ENCODE measurements at regions not wholly inside any gene's neighbourhood (a gene's known extent, or its start where the extent isn't known, plus 50 kb on each side); places are given as distances from the start of the nearest gene placed in this dataset.
A peak's percentile ranks its signal among the peaks of the same experiment; 100 is the strongest.

- no peak overlapping the region for H3K4me3 ChIP-seq (ENCODE audit: control insufficient read depth in 1 of 7, extremely low read depth in 1 of 7, insufficient read depth in 4 of 7, low read depth in 2 of 7, low read length in 6 of 7)
- H3K4me1 ChIP-seq (ENCODE audit: control extremely low read depth in 1 of 4, control insufficient read depth in 4 of 4, insufficient read depth in 4 of 4, low read length in 3 of 4): no peaks in the 10 kb centered on the region
- peak; percentile 38 to 71 (median 46) for DNase-seq
- no CpG with 5 or more reads among the region's 1 CpG for WGBS (ENCODE audit: insufficient coverage)
- H3K36me3 ChIP-seq (ENCODE audit: control insufficient read depth in 4 of 4, insufficient read depth in 4 of 4, low read length in 3 of 4): no peaks in the 10 kb centered on the region
- H3K27me3 ChIP-seq (replicated peaks in 2 of 5; ENCODE audit: control insufficient read depth in 4 of 5, insufficient read depth in 5 of 5, low read length in 4 of 5): peaks cover 0 to 3% (median 0%) of the 10 kb centered on the region in 5 experiments
- ChIA-PET POLR2A (no interaction called here), CTCF (interaction anchor here (0.7 kb wide), 1 partner anchor 817 kb away, joined by 3 read pairs; no protein-coding TSS in a partner anchor)
- H3K9me3 ChIP-seq (ENCODE audit: control extremely low read depth in 1 of 5, control insufficient read depth in 4 of 5, insufficient read depth in 2 of 5, low read depth in 1 of 5, low read length in 4 of 5): peaks cover 0 to 3% (median 0%) of the 10 kb centered on the region in 5 experiments
- H3K27ac ChIP-seq (ENCODE audit: insufficient read depth in 1 of 2, low read depth in 1 of 2, low read length in 2 of 2, poor library complexity in 1 of 2, severe bottlenecking in 2 of 2): no peak overlapping the region
Observed at GRCh38 chr3:137219801-137220445, 262.1 kb downstream of the IL20RB start.

GRCh38 chr3:137222736-137223225 is 265.0 kb downstream of the IL20RB start:
- WGBS (ENCODE audit: insufficient coverage): 73% methylated on average over 1 of the region's 2 CpGs

GRCh38 chr3:137224464-137224863 is 266.7 kb downstream of the IL20RB start:
- Histone ChIP-seq H3K27ac (ENCODE audit: insufficient read depth in 1 of 2, low read depth in 1 of 2, low read length in 2 of 2, poor library complexity in 1 of 2, severe bottlenecking in 2 of 2) (no peak overlapping the region), H3K4me3 (ENCODE audit: control insufficient read depth in 1 of 7, extremely low read depth in 1 of 7, insufficient read depth in 4 of 7, low read depth in 2 of 7, low read length in 6 of 7) (no peak overlapping the region), H3K4me1 (ENCODE audit: control extremely low read depth in 1 of 4, control insufficient read depth in 4 of 4, insufficient read depth in 4 of 4, low read length in 3 of 4) (no peaks in the 10 kb centered on the region), H3K27me3 (replicated peaks in 2 of 5; ENCODE audit: control insufficient read depth in 4 of 5, insufficient read depth in 5 of 5, low read length in 4 of 5) (peaks cover 0 to 4% (median 0%) of the 10 kb centered on the region in 5 experiments), H3K36me3 (ENCODE audit: control insufficient read depth in 4 of 4, insufficient read depth in 4 of 4, low read length in 3 of 4) (no peaks in the 10 kb centered on the region), H3K9me3 (ENCODE audit: control extremely low read depth in 1 of 5, control insufficient read depth in 4 of 5, insufficient read depth in 2 of 5, low read depth in 1 of 5, low read length in 4 of 5) (no peaks in the 10 kb centered on the region)
- WGBS (ENCODE audit: insufficient coverage): 94% methylated on average over 3 of the region's 3 CpGs
- CTCF ChIA-PET: no interaction called here
- POLR2A ChIA-PET: no interaction called here
- no peak for DNase-seq

More at GRCh38 chr3:137222736-137223225, 265.0 kb downstream of the IL20RB start:
- Histone ChIP-seq H3K36me3 (ENCODE audit: control insufficient read depth in 4 of 4, insufficient read depth in 4 of 4, low read length in 3 of 4) (no peaks in the 10 kb centered on the region), H3K27ac (ENCODE audit: insufficient read depth in 1 of 2, low read depth in 1 of 2, low read length in 2 of 2, poor library complexity in 1 of 2, severe bottlenecking in 2 of 2) (no peak overlapping the region), H3K4me3 (ENCODE audit: control insufficient read depth in 1 of 7, extremely low read depth in 1 of 7, insufficient read depth in 4 of 7, low read depth in 2 of 7, low read length in 6 of 7) (no peak overlapping the region), H3K4me1 (ENCODE audit: control extremely low read depth in 1 of 4, control insufficient read depth in 4 of 4, insufficient read depth in 4 of 4, low read length in 3 of 4) (no peaks in the 10 kb centered on the region), H3K9me3 (ENCODE audit: control extremely low read depth in 1 of 5, control insufficient read depth in 4 of 5, insufficient read depth in 2 of 5, low read depth in 1 of 5, low read length in 4 of 5) (peaks cover 0 to 3% (median 0%) of the 10 kb centered on the region in 5 experiments), H3K27me3 (replicated peaks in 2 of 5; ENCODE audit: control insufficient read depth in 4 of 5, insufficient read depth in 5 of 5, low read length in 4 of 5) (peaks cover 0 to 3% (median 0%) of the 10 kb centered on the region in 5 experiments)
- DNase-seq: no peak
- ChIA-PET POLR2A (no interaction called here), CTCF (no interaction called here)

GRCh38 chr3:137242836-137243400 is 285.1 kb downstream of the IL20RB start:
- Histone ChIP-seq H3K4me3 (ENCODE audit: control insufficient read depth in 1 of 7, extremely low read depth in 1 of 7, insufficient read depth in 4 of 7, low read depth in 2 of 7, low read length in 6 of 7) (no peak overlapping the region), H3K36me3 (ENCODE audit: control insufficient read depth in 4 of 4, insufficient read depth in 4 of 4, low read length in 3 of 4) (no peaks in the 10 kb centered on the region), H3K9me3 (ENCODE audit: control extremely low read depth in 1 of 5, control insufficient read depth in 4 of 5, insufficient read depth in 2 of 5, low read depth in 1 of 5, low read length in 4 of 5) (no peaks in the 10 kb centered on the region), H3K4me1 (ENCODE audit: control extremely low read depth in 1 of 4, control insufficient read depth in 4 of 4, insufficient read depth in 4 of 4, low read length in 3 of 4) (no peaks in the 10 kb centered on the region), H3K27me3 (replicated peaks in 2 of 5; ENCODE audit: control insufficient read depth in 4 of 5, insufficient read depth in 5 of 5, low read length in 4 of 5) (peaks cover 0 to 2% (median 0%) of the 10 kb centered on the region in 5 experiments), H3K27ac (ENCODE audit: insufficient read depth in 1 of 2, low read depth in 1 of 2, low read length in 2 of 2, poor library complexity in 1 of 2, severe bottlenecking in 2 of 2) (no peak overlapping the region)
- CTCF ChIA-PET: no interaction called here
- POLR2A ChIA-PET: no interaction called here
- DNase-seq: no peak
- WGBS (ENCODE audit: insufficient coverage): 96% methylated on average over 3 of the region's 6 CpGs

GRCh38 chr3:137246491-137246890 is 288.7 kb downstream of the IL20RB start:
- Histone ChIP-seq H3K4me3 (ENCODE audit: control insufficient read depth in 1 of 7, extremely low read depth in 1 of 7, insufficient read depth in 4 of 7, low read depth in 2 of 7, low read length in 6 of 7) (no peak overlapping the region), H3K36me3 (ENCODE audit: control insufficient read depth in 4 of 4, insufficient read depth in 4 of 4, low read length in 3 of 4) (no peaks in the 10 kb centered on the region), H3K27ac (ENCODE audit: insufficient read depth in 1 of 2, low read depth in 1 of 2, low read length in 2 of 2, poor library complexity in 1 of 2, severe bottlenecking in 2 of 2) (no peak overlapping the region), H3K4me1 (ENCODE audit: control extremely low read depth in 1 of 4, control insufficient read depth in 4 of 4, insufficient read depth in 4 of 4, low read length in 3 of 4) (no peaks in the 10 kb centered on the region), H3K9me3 (ENCODE audit: control extremely low read depth in 1 of 5, control insufficient read depth in 4 of 5, insufficient read depth in 2 of 5, low read depth in 1 of 5, low read length in 4 of 5) (peaks cover 0 to 2% (median 0%) of the 10 kb centered on the region in 5 experiments), H3K27me3 (replicated peaks in 2 of 5; ENCODE audit: control insufficient read depth in 4 of 5, insufficient read depth in 5 of 5, low read length in 4 of 5) (no peaks in the 10 kb centered on the region)
- DNase-seq: no peak
- ChIA-PET CTCF (no interaction called here), POLR2A (no interaction called here)
- no CpG with 5 or more reads among the region's 2 CpGs for WGBS (ENCODE audit: insufficient coverage)

- H3K4me3 ChIP-seq (ENCODE audit: control insufficient read depth in 1 of 7, extremely low read depth in 1 of 7, insufficient read depth in 4 of 7, low read depth in 2 of 7, low read length in 6 of 7): no peak overlapping the region
- POLR2A ChIA-PET: no interaction called here
- no peak for DNase-seq
- H3K4me1 ChIP-seq (ENCODE audit: control extremely low read depth in 1 of 4, control insufficient read depth in 4 of 4, insufficient read depth in 4 of 4, low read length in 3 of 4): no peaks in the 10 kb centered on the region
- H3K27ac ChIP-seq (ENCODE audit: insufficient read depth in 1 of 2, low read depth in 1 of 2, low read length in 2 of 2, poor library complexity in 1 of 2, severe bottlenecking in 2 of 2): no peak overlapping the region
- peaks cover 0 to 2% (median 0%) of the 10 kb centered on the region in 5 experiments for H3K9me3 ChIP-seq (ENCODE audit: control extremely low read depth in 1 of 5, control insufficient read depth in 4 of 5, insufficient read depth in 2 of 5, low read depth in 1 of 5, low read length in 4 of 5)
- H3K27me3 ChIP-seq (replicated peaks in 2 of 5; ENCODE audit: control insufficient read depth in 4 of 5, insufficient read depth in 5 of 5, low read length in 4 of 5): no peaks in the 10 kb centered on the region
- CTCF ChIA-PET: no interaction called here
- no peaks in the 10 kb centered on the region for H3K36me3 ChIP-seq (ENCODE audit: control insufficient read depth in 4 of 4, insufficient read depth in 4 of 4, low read length in 3 of 4)
Observed at GRCh38 chr3:137249311-137249940, 291.6 kb downstream of the IL20RB start.

- no peaks in the 10 kb centered on the region for H3K4me1 ChIP-seq (ENCODE audit: control extremely low read depth in 1 of 4, control insufficient read depth in 4 of 4, insufficient read depth in 4 of 4, low read length in 3 of 4)
- 85% methylated on average over 3 of the region's 3 CpGs for WGBS (ENCODE audit: insufficient coverage)
- H3K36me3 ChIP-seq (ENCODE audit: control insufficient read depth in 4 of 4, insufficient read depth in 4 of 4, low read length in 3 of 4): no peaks in the 10 kb centered on the region
- CTCF ChIA-PET: no interaction called here
- H3K4me3 ChIP-seq (ENCODE audit: control insufficient read depth in 1 of 7, extremely low read depth in 1 of 7, insufficient read depth in 4 of 7, low read depth in 2 of 7, low read length in 6 of 7): no peak overlapping the region
- DNase-seq: no peak
- H3K27me3 ChIP-seq (replicated peaks in 2 of 5; ENCODE audit: control insufficient read depth in 4 of 5, insufficient read depth in 5 of 5, low read length in 4 of 5): peaks cover 0 to 2% (median 0%) of the 10 kb centered on the region in 5 experiments
- H3K27ac ChIP-seq (ENCODE audit: insufficient read depth in 1 of 2, low read depth in 1 of 2, low read length in 2 of 2, poor library complexity in 1 of 2, severe bottlenecking in 2 of 2): no peak overlapping the region
- no peaks in the 10 kb centered on the region for H3K9me3 ChIP-seq (ENCODE audit: control extremely low read depth in 1 of 5, control insufficient read depth in 4 of 5, insufficient read depth in 2 of 5, low read depth in 1 of 5, low read length in 4 of 5)
- POLR2A ChIA-PET: no interaction called here
Observed at GRCh38 chr3:137259089-137259488, 301.3 kb downstream of the IL20RB start.
